Rectal smooth muscle tissue (tissue), 1 donor: ENCODE measurements at regions not wholly inside any gene's neighbourhood (a gene's known extent, or its start where the extent isn't known, plus 50 kb on each side); places are given as distances from the start of the nearest gene placed in this dataset.

Experiments used
- H3K27ac ChIP-seq: one replicate; pipeline ENCODE4 v1.7.0; 2013; ENCODE audit warnings: low read depth, low read length, inconsistent platforms
- H3K27me3 ChIP-seq: one replicate; pipeline ENCODE4 v1.7.0; 2013; ENCODE audit warnings: low read length; ENCODE audit not compliant: control insufficient read depth, insufficient read depth
- H3K36me3 ChIP-seq: one replicate; pipeline ENCODE4 v1.7.0; 2013; ENCODE audit warnings: low read length; ENCODE audit not compliant: control insufficient read depth, insufficient read depth
- H3K4me1 ChIP-seq: one replicate; pipeline ENCODE4 v1.7.0; 2013; ENCODE audit warnings: low read length; ENCODE audit not compliant: control insufficient read depth, insufficient read depth
- H3K4me3 ChIP-seq: one replicate; pipeline ENCODE4 v1.7.0; 2013; ENCODE audit warnings: low read length
- H3K9ac ChIP-seq: one replicate; pipeline ENCODE4 v1.7.0; 2013; ENCODE audit warnings: low read length

- Histone ChIP-seq H3K27ac (no peak overlapping the region), H3K36me3 (no peaks in the 10 kb centered on the region), H3K9ac (no peak overlapping the region), H3K27me3 (no peaks in the 10 kb centered on the region), H3K4me3 (no peak overlapping the region), H3K4me1 (no peaks in the 10 kb centered on the region)
Observed at GRCh38 chr4:187602339-187603092, 393.1 kb upstream of the ZFP42 start.

DNA sequence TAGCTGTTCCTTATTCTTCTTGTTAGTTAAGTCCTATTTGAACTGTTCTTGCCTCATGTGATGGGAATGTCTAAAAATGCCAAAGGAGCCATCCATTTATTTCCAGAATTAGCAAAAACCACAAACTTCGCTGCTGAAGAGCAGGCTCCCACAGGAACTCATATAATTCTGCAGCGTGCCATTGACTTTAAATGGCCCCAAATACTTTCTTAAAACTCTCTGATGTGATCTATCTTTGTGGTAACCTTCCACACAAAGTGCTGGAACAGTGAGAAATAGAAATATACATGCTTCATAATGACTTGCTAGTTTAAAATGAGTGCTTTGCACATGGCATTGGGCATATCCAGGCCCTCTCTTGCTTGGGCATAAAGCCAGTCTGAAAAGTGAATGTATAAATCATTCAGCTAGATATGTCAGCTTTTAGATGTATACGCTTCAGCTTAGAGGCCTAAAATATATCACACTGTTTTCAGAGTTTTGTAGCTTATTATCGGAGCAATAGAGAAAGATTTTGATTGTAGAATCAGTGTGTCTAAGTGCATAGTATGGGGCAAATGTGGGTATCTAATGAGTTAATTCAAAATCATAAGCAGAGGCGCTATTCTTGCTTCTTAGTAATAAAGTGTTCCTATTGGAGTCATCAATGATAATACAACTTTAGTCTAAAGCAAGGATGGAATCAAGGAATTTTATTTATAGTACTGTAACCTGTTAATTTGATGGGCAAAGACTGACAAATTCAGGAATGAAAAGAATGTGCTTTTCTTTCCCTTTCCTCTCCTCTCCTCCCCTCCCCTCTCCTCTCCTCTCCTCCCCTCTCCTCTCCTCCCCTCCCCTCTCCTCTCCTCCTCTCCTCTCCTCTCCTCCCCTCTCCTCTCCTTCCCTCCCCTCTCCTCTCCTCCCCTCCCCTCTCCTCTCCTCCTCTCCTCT lies 392.2 kb upstream of the ZFP42 start:
- Histone ChIP-seq H3K4me1 (no peaks in the 10 kb centered on the region), H3K27ac (no peak overlapping the region), H3K27me3 (no peaks in the 10 kb centered on the region), H3K9ac (no peak overlapping the region), H3K36me3 (no peaks in the 10 kb centered on the region), H3K4me3 (no peak overlapping the region)

DNA sequence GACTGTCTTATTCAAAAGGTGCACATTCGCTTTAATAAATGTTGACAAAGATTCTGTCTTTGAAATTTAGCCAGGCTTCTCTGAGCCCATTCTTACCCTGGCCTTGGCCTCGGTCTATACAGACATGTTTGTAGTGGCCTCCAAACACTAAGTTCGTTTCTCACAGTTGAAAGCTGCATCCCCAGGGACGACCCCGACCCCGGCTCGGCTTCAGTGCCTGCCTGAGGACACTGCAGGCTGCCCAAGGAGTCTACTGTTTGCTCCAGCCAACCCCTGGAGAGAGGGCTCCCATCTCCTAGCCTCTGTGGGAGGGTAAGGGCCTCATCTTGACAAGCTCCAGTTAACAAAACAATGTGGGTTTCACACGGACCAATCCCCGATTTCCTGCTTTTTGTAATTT lies 390.6 kb upstream of the ZFP42 start:
- no peak overlapping the region for H3K9ac ChIP-seq
- no peaks in the 10 kb centered on the region for H3K4me1 ChIP-seq
- H3K36me3 ChIP-seq, result no peaks in the 10 kb centered on the region
- no peak overlapping the region for H3K4me3 ChIP-seq
- no peak overlapping the region for H3K27ac ChIP-seq
- no peaks in the 10 kb centered on the region for H3K27me3 ChIP-seq

GRCh38 chr4:187606581-187606980 lies 389.0 kb upstream of the ZFP42 start:
- no peaks in the 10 kb centered on the region for H3K36me3 ChIP-seq
- H3K27me3 ChIP-seq, result no peaks in the 10 kb centered on the region
- no peaks in the 10 kb centered on the region for H3K4me1 ChIP-seq
- H3K27ac ChIP-seq, result no peak overlapping the region
- H3K9ac ChIP-seq, result no peak overlapping the region
- H3K4me3 ChIP-seq, result no peak overlapping the region

GRCh38 chr4:187608001-187608421 lies 387.6 kb upstream of the ZFP42 start:
- Histone ChIP-seq H3K4me3 (no peak overlapping the region), H3K36me3 (no peaks in the 10 kb centered on the region), H3K9ac (no peak overlapping the region), H3K4me1 (no peaks in the 10 kb centered on the region), H3K27ac (no peak overlapping the region), H3K27me3 (no peaks in the 10 kb centered on the region)

GRCh38 chr4:187612301-187612700 lies 383.3 kb upstream of the ZFP42 start:
- Histone ChIP-seq H3K9ac (no peak overlapping the region), H3K27me3 (no peaks in the 10 kb centered on the region), H3K27ac (no peak overlapping the region)

DNA sequence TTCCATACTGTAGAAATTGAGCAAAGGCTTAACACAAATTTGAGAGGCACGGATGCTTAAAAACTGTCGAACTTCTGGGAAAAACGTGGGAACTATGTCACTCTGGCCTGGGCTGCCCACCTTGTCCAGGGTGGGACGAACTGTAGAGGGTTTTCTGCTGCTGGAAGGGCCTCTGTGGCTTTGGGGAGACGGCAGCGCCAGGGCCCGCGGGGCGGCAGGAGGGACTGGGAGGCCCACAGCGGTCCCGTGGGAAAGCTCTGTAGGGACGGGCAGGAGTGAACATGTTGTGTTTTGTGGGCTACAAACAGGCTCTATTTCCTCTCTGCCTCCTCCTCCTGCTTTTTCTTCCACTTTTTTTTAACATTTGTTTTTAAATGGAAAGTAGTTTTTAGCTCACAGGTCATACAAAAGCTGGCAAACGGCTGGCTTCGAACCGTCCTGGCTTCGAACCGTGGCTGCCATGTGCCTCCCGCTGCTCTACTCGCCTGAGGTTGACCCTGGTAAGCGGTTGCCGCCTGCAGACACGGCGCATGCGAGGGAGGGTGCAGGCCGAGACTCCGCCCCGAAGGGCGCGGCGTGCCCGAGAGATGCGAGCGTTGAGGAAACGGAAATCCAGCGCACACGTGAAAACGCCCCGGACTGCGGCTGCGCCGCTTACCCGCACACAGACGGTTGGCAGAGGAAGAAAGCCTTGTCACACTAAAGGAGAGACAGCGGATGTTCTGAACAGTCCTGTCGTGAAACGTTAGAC lies 382.3 kb upstream of the ZFP42 start:
- Histone ChIP-seq H3K4me1 (no peaks in the 10 kb centered on the region), H3K9ac (no peak overlapping the region), H3K4me3 (no peak overlapping the region), H3K27me3 (no peaks in the 10 kb centered on the region), H3K36me3 (no peaks in the 10 kb centered on the region), H3K27ac (no peak overlapping the region)

More at GRCh38 chr4:187612301-187612700, 383.3 kb upstream of the ZFP42 start:
- Histone ChIP-seq H3K4me3 (no peak overlapping the region), H3K36me3 (no peaks in the 10 kb centered on the region), H3K4me1 (no peaks in the 10 kb centered on the region)

DNA sequence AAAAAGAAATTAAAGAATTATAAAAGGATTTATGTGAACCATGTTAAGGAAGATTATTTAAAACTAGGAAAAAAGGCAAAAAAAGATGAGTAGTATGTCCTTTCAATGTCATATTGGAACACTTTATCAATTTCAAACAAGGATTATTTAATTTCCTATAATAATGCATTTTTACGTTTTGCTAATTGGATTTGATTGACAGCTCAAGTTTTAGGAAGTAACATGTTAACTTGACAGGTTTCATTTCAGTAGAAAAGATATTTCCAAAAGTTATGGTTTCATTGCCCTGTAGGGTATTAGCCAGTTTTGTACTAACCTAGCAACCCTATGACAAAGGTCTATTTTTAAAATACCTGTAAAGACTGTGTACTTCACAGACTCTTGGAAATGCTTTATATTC lies 379.6 kb upstream of the ZFP42 start:
- Histone ChIP-seq H3K4me3 (no peak overlapping the region), H3K36me3 (no peaks in the 10 kb centered on the region), H3K9ac (no peak overlapping the region), H3K4me1 (no peaks in the 10 kb centered on the region), H3K27ac (no peak overlapping the region), H3K27me3 (no peaks in the 10 kb centered on the region)

DNA sequence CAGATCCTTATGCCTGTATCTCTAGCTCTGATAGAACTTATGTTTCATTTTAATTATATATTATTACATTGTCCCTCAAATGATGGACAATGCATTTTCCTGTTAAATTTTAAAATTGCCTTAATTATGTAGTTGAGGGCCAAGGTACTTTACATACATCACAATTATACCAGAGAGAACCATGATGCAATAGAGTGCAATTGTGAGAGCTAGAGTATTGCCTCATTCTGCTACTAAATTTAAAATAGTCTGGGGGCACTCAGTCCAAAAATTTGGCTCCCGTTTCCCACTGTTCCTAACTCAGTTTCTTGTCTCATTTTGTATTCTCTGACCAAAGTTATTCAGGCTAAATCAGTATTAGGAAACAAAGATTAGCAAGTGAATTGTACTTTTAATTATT lies 378.5 kb upstream of the ZFP42 start:
- no peak overlapping the region for H3K9ac ChIP-seq
- no peaks in the 10 kb centered on the region for H3K4me1 ChIP-seq
- no peak overlapping the region for H3K27ac ChIP-seq
- H3K36me3 ChIP-seq, result no peaks in the 10 kb centered on the region
- no peak overlapping the region for H3K4me3 ChIP-seq
- H3K27me3 ChIP-seq, result no peaks in the 10 kb centered on the region

- no peaks in the 10 kb centered on the region for H3K36me3 ChIP-seq
- no peak overlapping the region for H3K27ac ChIP-seq
- no peaks in the 10 kb centered on the region for H3K4me1 ChIP-seq
- H3K4me3 ChIP-seq, result no peak overlapping the region
- H3K27me3 ChIP-seq, result no peaks in the 10 kb centered on the region
- no peak overlapping the region for H3K9ac ChIP-seq
Observed at GRCh38 chr4:187618701-187619281, 376.8 kb upstream of the ZFP42 start.

DNA sequence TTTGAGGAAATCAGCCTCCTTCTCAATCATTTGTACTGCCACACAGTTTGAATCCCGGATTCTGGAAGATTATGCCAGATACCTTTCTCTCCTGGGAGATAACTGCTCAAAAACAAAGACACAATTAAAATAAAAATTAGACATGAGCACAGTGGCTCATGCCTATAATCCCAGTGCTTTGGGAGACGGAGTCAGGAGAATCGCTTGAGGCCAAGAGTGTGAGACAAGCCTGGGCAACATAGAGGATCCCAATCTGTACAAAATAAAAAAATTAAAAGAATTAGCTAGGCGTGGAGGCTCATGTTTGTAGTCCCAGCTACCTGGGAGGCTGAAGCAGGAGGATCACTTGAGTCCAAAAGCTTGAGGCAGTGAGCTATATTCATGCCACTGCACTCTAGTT lies 376.3 kb upstream of the ZFP42 start:
- no peaks in the 10 kb centered on the region for H3K36me3 ChIP-seq
- H3K27me3 ChIP-seq, result no peaks in the 10 kb centered on the region
- H3K4me3 ChIP-seq, result no peak overlapping the region
- no peak overlapping the region for H3K9ac ChIP-seq
- H3K4me1 ChIP-seq, result no peaks in the 10 kb centered on the region
- no peak overlapping the region for H3K27ac ChIP-seq
